ENCODE measurements at regions not wholly inside any gene's neighbourhood (a gene's known extent, or its start where the extent isn't known, plus 50 kb on each side); places are given as distances from the start of the nearest gene placed in this dataset.

GRCh38 chr21:38741092-38741949, 64.4 kb upstream of the ETS2 start:
- TF ChIP-seq, protein P1, sequence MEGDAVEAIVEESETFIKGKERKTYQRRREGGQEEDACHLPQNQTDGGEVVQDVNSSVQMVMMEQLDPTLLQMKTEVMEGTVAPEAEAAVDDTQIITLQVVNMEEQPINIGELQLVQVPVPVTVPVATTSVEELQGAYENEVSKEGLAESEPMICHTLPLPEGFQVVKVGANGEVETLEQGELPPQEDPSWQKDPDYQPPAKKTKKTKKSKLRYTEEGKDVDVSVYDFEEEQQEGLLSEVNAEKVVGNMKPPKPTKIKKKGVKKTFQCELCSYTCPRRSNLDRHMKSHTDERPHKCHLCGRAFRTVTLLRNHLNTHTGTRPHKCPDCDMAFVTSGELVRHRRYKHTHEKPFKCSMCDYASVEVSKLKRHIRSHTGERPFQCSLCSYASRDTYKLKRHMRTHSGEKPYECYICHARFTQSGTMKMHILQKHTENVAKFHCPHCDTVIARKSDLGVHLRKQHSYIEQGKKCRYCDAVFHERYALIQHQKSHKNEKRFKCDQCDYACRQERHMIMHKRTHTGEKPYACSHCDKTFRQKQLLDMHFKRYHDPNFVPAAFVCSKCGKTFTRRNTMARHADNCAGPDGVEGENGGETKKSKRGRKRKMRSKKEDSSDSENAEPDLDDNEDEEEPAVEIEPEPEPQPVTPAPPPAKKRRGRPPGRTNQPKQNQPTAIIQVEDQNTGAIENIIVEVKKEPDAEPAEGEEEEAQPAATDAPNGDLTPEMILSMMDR (conservative IDR thresholded peaks at IDR 0.05; ENCODE audit: low read depth, low read length): no peak
- TF ChIP-seq EZH2phosphoT487 (IDR thresholded peaks at IDR 0.05; ENCODE audit: borderline replicate concordance, low read length): no peak
